ENCODE measurements at regions not wholly inside any gene's neighbourhood (a gene's known extent, or its start where the extent isn't known, plus 50 kb on each side); places are given as distances from the start of the nearest gene placed in this dataset.

GRCh38 chr2:198326431-198326830 is 522.0 kb downstream of the PLCL1 start:
- TF ChIP-seq CTCF (conservative IDR thresholded peaks at IDR 0.05; ENCODE audit: low read depth, low read length) (no peak), EZH2phosphoT487 (IDR thresholded peaks at IDR 0.05; ENCODE audit: borderline replicate concordance, low read length) (no peak), EZH2 (IDR thresholded peaks at IDR 0.05; ENCODE audit: low read length, unreplicated experiment) (no peak)
- H3K27ac ChIP-seq (ENCODE audit: low read length) = no peak overlapping the region
- intact Hi-C loops (cut with micrococcal nuclease) = no loop called here
- H3K4me2 ChIP-seq (ENCODE audit: low read length) = no peak overlapping the region
- no peaks in the 10 kb centered on the region for H3K79me2 ChIP-seq (ENCODE audit: low read length)
- H3K4me1 ChIP-seq (ENCODE audit: insufficient read depth, low read length) = no peaks in the 10 kb centered on the region
- no peak overlapping the region for H3K9ac ChIP-seq (ENCODE audit: low read length)
- ATAC-seq = no peak
- no peaks in the 10 kb centered on the region for H3K9me2 ChIP-seq (replicated peaks; ENCODE audit: low read length)
- no peak overlapping the region for H2AFZ ChIP-seq (ENCODE audit: low read length)
- H3K36me3 ChIP-seq (ENCODE audit: low read depth, low read length) = no peaks in the 10 kb centered on the region
- BruUV-seq (replicated peaks) = no TSS peak
- H3F3A ChIP-seq (ENCODE audit: low read length, unreplicated experiment) = no peaks in the 10 kb centered on the region
- 0 out of 2 replicates have a peak, but pooled peaks cover 4% of the 10 kb centered on the region for H3K27me3 ChIP-seq (ENCODE audit: low read length)
- H3K9me3 ChIP-seq (ENCODE audit: low read length) = no peaks in the 10 kb centered on the region
- no peak overlapping the region for H3K4me3 ChIP-seq (ENCODE audit: low read length)
- H4K20me1 ChIP-seq (ENCODE audit: low read length) = no peaks in the 10 kb centered on the region
- CTCF ChIA-PET = no interaction called here
- no peak for DNase-seq
- POLR2A ChIA-PET (ENCODE audit: unreplicated experiment) = no interaction called here

- CTCF ChIA-PET = no interaction called here
- no peaks in the 10 kb centered on the region for H3K4me1 ChIP-seq (ENCODE audit: insufficient read depth, low read length)
- H3K4me3 ChIP-seq (ENCODE audit: low read length) = no peak overlapping the region
- POLR2A ChIA-PET (ENCODE audit: unreplicated experiment) = no interaction called here
- no peak for TF ChIP-seq EZH2 (IDR thresholded peaks at IDR 0.05; ENCODE audit: low read length, unreplicated experiment)
- TF ChIP-seq EZH2phosphoT487 (IDR thresholded peaks at IDR 0.05; ENCODE audit: borderline replicate concordance, low read length) = no peak
- TF ChIP-seq CTCF (conservative IDR thresholded peaks at IDR 0.05; ENCODE audit: low read depth, low read length) = no peak
- ATAC-seq (no peak), DNase-seq (no peak)
- H3K36me3 ChIP-seq (ENCODE audit: low read depth, low read length) = no peaks in the 10 kb centered on the region
- no peaks in the 10 kb centered on the region for H3K9me3 ChIP-seq (ENCODE audit: low read length)
- H3K4me2 ChIP-seq (ENCODE audit: low read length) = no peak overlapping the region
- no peaks in the 10 kb centered on the region for H3K79me2 ChIP-seq (ENCODE audit: low read length)
- BruUV-seq (replicated peaks) = no TSS peak
- 0 out of 2 replicates have a peak, but pooled peaks cover 4% of the 10 kb centered on the region for H3K27me3 ChIP-seq (ENCODE audit: low read length)
- H3K9ac ChIP-seq (ENCODE audit: low read length) = no peak overlapping the region
- intact Hi-C loops (cut with micrococcal nuclease) = no loop called here
- no peaks in the 10 kb centered on the region for H3F3A ChIP-seq (ENCODE audit: low read length, unreplicated experiment)
- no peaks in the 10 kb centered on the region for H4K20me1 ChIP-seq (ENCODE audit: low read length)
- no peak overlapping the region for H3K27ac ChIP-seq (ENCODE audit: low read length)
- H2AFZ ChIP-seq (ENCODE audit: low read length) = no peak overlapping the region
- H3K9me2 ChIP-seq (replicated peaks; ENCODE audit: low read length) = no peaks in the 10 kb centered on the region
Measured at GRCh38 chr2:198325359-198325758, 521.0 kb downstream of the PLCL1 start.

GRCh38 chr2:198324071-198324470 is 519.7 kb downstream of the PLCL1 start:
- Histone ChIP-seq H4K20me1 (ENCODE audit: low read length) (no peaks in the 10 kb centered on the region), H3K4me3 (ENCODE audit: low read length) (no peak overlapping the region), H3K9ac (ENCODE audit: low read length) (no peak overlapping the region), H3K36me3 (ENCODE audit: low read depth, low read length) (no peaks in the 10 kb centered on the region), H3K79me2 (ENCODE audit: low read length) (no peaks in the 10 kb centered on the region), H3K27ac (ENCODE audit: low read length) (no peak overlapping the region), H2AFZ (ENCODE audit: low read length) (no peak overlapping the region), H3K27me3 (ENCODE audit: low read length) (0 out of 2 replicates have a peak, but pooled peaks cover 4% of the 10 kb centered on the region), H3K4me2 (ENCODE audit: low read length) (no peak overlapping the region), H3K4me1 (ENCODE audit: insufficient read depth, low read length) (no peaks in the 10 kb centered on the region), H3K9me2 (replicated peaks; ENCODE audit: low read length) (no peaks in the 10 kb centered on the region), H3K9me3 (ENCODE audit: low read length) (no peaks in the 10 kb centered on the region), H3F3A (ENCODE audit: low read length, unreplicated experiment) (no peaks in the 10 kb centered on the region)
- TF ChIP-seq CTCF (conservative IDR thresholded peaks at IDR 0.05; ENCODE audit: low read depth, low read length) (no peak), EZH2phosphoT487 (IDR thresholded peaks at IDR 0.05; ENCODE audit: borderline replicate concordance, low read length) (no peak), EZH2 (IDR thresholded peaks at IDR 0.05; ENCODE audit: low read length, unreplicated experiment) (no peak)
- POLR2A ChIA-PET (ENCODE audit: unreplicated experiment) = no interaction called here
- ATAC-seq (no peak), DNase-seq (no peak)
- intact Hi-C loops (cut with micrococcal nuclease) = no loop called here
- BruUV-seq (replicated peaks) = no TSS peak
- CTCF ChIA-PET = no interaction called here

Data from PC-3 (cell line).